AG09319 (cell line): ENCODE measurements at regions not wholly inside any gene's neighbourhood (a gene's known extent, or its start where the extent isn't known, plus 50 kb on each side); places are given as distances from the start of the nearest gene placed in this dataset.

Experiments
- DNase-seq: peaks from one replicate; pipeline ENCODE4 v3.0.0-alpha.2; 2010; ENCODE audit warnings: low read depth; ENCODE audit errors: extremely low read depth
- CTCF ChIP-seq: IDR thresholded peaks from 2 replicates; pipeline ENCODE4 v1.5.1; 2011; ENCODE audit warnings: low read depth, mild to moderate bottlenecking, inconsistent platforms, low read length, moderate library complexity

DNA sequence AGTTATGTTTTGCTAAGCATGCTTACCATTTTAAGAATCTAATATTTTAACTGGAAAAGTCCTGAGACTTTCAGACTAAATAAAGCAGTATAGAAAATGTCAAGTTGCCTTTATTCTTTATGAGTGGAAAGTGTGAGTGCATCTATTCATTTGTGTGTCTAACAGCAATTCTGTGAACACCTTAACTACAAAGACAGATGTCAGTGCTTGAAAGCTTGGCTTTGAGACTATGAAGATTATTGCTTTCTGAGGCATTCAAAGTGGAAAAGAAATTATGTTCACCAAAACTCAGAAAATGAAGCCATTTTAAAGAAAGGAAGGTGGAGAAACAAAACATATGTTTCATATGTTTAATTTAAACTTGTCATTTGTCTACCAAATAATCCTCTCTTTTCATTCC lies 294.5 kb upstream of the SEMA3C start:
- no peak for DNase-seq
- TF ChIP-seq CTCF = no peak

DNA sequence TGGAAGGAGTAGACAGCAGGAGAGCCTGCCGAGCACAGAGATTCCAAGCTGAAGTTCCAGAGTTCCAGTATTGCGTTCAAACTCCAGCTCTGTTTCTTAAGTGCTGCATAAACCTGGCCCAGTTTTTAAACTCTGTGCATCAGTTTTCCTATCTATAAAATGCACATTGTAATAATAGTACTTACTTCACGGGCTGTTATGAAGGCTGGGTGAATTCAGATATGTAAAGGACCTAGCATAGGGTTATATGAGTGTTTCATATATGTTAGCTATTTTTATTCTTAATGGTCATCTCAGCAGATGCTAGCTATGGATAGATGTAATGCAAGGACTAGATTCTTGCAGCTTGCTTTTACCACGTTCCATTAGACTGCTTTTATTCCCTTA lies 293.1 kb upstream of the SEMA3C start:
- TF ChIP-seq CTCF = no peak
- no peak for DNase-seq

GRCh38 chr7:81211204-81211933 lies 292.5 kb upstream of the SEMA3C start:
- no peak for DNase-seq
- no peak for TF ChIP-seq CTCF

GRCh38 chr7:81210137-81211064 lies 291.6 kb upstream of the SEMA3C start:
- DNase-seq = no peak
- TF ChIP-seq CTCF = no peak

GRCh38 chr7:81209059-81209458 lies 290.2 kb upstream of the SEMA3C start:
- no peak for TF ChIP-seq CTCF
- DNase-seq = no peak

DNA sequence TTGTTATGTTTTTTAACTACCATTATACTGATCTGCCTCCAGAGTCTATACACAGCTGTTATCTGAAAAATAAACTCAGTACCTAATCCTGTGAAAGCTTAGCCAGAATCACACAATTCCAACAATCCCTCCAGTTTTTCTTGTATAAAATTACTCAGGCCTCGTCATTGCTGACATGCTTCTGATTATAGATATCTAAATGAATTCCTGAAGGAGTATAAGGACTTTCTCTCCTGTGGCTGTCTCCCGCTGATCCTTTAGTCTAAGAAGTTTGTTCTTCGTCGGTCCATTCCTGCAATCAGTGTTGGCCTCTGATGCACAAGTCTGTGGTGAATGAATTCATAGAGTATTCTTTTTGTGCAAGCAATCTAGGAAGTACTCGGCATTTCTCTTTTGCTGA lies 288.9 kb upstream of the SEMA3C start:
- TF ChIP-seq CTCF = no peak
- no peak for DNase-seq
